ENCODE measurements at regions not wholly inside any gene's neighbourhood (a gene's known extent, or its start where the extent isn't known, plus 50 kb on each side); places are given as distances from the start of the nearest gene placed in this dataset.

- WGBS (ENCODE audit: extremely low coverage, insufficient coverage, insufficient read length): no CpG with 5 or more reads among the region's 4 CpGs
- no peak overlapping the region for H4K8ac ChIP-seq (ENCODE audit: low read depth, low read length)
Measured at GRCh38 chr21:20010691-20011200, 987.5 kb upstream of the NCAM2 start.

GRCh38 chr21:20013851-20014250 is 984.4 kb upstream of the NCAM2 start:
- Histone ChIP-seq H3K27me3 (ENCODE audit: insufficient read depth, low read length) (no peaks in the 10 kb centered on the region), H3K4me3 (ENCODE audit: low read depth, low read length) (no peak overlapping the region), H3K79me1 (ENCODE audit: low read length) (no peaks in the 10 kb centered on the region), H3K14ac (ENCODE audit: low read length) (no peak overlapping the region), H4K8ac (ENCODE audit: low read depth, low read length) (no peak overlapping the region), H2BK12ac (ENCODE audit: low read length) (no peak overlapping the region), H3K4me2 (ENCODE audit: low read length) (no peak overlapping the region), H4K12ac (ENCODE audit: low read depth, low read length) (no peak overlapping the region), H3K9me3 (ENCODE audit: insufficient read depth, low read depth, low read length) (no peaks in the 10 kb centered on the region), H3K79me2 (ENCODE audit: control insufficient read depth, insufficient read depth, low read length, poor library complexity) (no peaks in the 10 kb centered on the region), H3K27ac (ENCODE audit: low read depth, low read length) (no peak overlapping the region), H2AFZ (ENCODE audit: insufficient read depth, low read length, poor library complexity) (no peak overlapping the region), H3K4me1 (ENCODE audit: control insufficient read depth in 1 of 2, insufficient read depth in 2 of 2, low read length in 2 of 2) (no peaks in the 10 kb centered on the region), H4K91ac (ENCODE audit: low read depth, low read length) (no peak overlapping the region), H2BK120ac (ENCODE audit: insufficient read depth, low read length, poor library complexity) (no peak overlapping the region), H2BK5ac (ENCODE audit: low read depth, low read length, poor library complexity) (no peak overlapping the region), H2AK5ac (ENCODE audit: low read length) (no peak overlapping the region), H3K18ac (ENCODE audit: low read length) (no peak overlapping the region), H3K9ac (ENCODE audit: low read length) (no peak overlapping the region), H3K36me3 (ENCODE audit: control insufficient read depth in 1 of 2, insufficient read depth in 2 of 2, low read length in 2 of 2) (no peaks in the 10 kb centered on the region), H3K23ac (ENCODE audit: low read length) (no peak overlapping the region), H3K4ac (ENCODE audit: low read depth, low read length) (no peak overlapping the region)
- WGBS (ENCODE audit: extremely low coverage, insufficient coverage, insufficient read length): no CpG with 5 or more reads among the region's 1 CpG
- no peak for DNase-seq

More at GRCh38 chr21:20010691-20011200, 987.5 kb upstream of the NCAM2 start:
- Histone ChIP-seq H3K4me1 (ENCODE audit: control insufficient read depth in 1 of 2, insufficient read depth in 2 of 2, low read length in 2 of 2) (no peaks in the 10 kb centered on the region), H3K4me3 (ENCODE audit: low read depth, low read length) (no peak overlapping the region), H2AFZ (ENCODE audit: insufficient read depth, low read length, poor library complexity) (no peak overlapping the region), H3K14ac (ENCODE audit: low read length) (no peak overlapping the region), H3K27ac (ENCODE audit: low read depth, low read length) (no peak overlapping the region), H3K4ac (ENCODE audit: low read depth, low read length) (no peak overlapping the region), H2AK5ac (ENCODE audit: low read length) (no peak overlapping the region), H3K9me3 (ENCODE audit: insufficient read depth, low read depth, low read length) (no peaks in the 10 kb centered on the region), H3K36me3 (ENCODE audit: control insufficient read depth in 1 of 2, insufficient read depth in 2 of 2, low read length in 2 of 2) (no peaks in the 10 kb centered on the region), H3K18ac (ENCODE audit: low read length) (no peak overlapping the region), H4K12ac (ENCODE audit: low read depth, low read length) (no peak overlapping the region), H4K91ac (ENCODE audit: low read depth, low read length) (no peak overlapping the region), H3K79me2 (ENCODE audit: control insufficient read depth, insufficient read depth, low read length, poor library complexity) (no peaks in the 10 kb centered on the region), H3K4me2 (ENCODE audit: low read length) (no peak overlapping the region), H2BK12ac (ENCODE audit: low read length) (no peak overlapping the region), H2BK120ac (ENCODE audit: insufficient read depth, low read length, poor library complexity) (no peak overlapping the region), H3K79me1 (ENCODE audit: low read length) (no peaks in the 10 kb centered on the region), H3K9ac (ENCODE audit: low read length) (no peak overlapping the region), H2BK5ac (ENCODE audit: low read depth, low read length, poor library complexity) (no peak overlapping the region), H3K23ac (ENCODE audit: low read length) (no peak overlapping the region), H3K27me3 (ENCODE audit: insufficient read depth, low read length) (no peaks in the 10 kb centered on the region)
- no peak for DNase-seq

GRCh38 chr21:20016435-20017005 is 981.7 kb upstream of the NCAM2 start:
- DNase-seq: no peak
- Histone ChIP-seq H4K12ac (ENCODE audit: low read depth, low read length) (no peak overlapping the region), H3K4me3 (ENCODE audit: low read depth, low read length) (no peak overlapping the region), H3K23ac (ENCODE audit: low read length) (no peak overlapping the region), H2BK5ac (ENCODE audit: low read depth, low read length, poor library complexity) (no peak overlapping the region), H3K4ac (ENCODE audit: low read depth, low read length) (no peak overlapping the region), H2AFZ (ENCODE audit: insufficient read depth, low read length, poor library complexity) (no peak overlapping the region), H2AK5ac (ENCODE audit: low read length) (no peak overlapping the region), H3K27ac (ENCODE audit: low read depth, low read length) (no peak overlapping the region), H3K9me3 (ENCODE audit: insufficient read depth, low read depth, low read length) (no peaks in the 10 kb centered on the region), H2BK12ac (ENCODE audit: low read length) (no peak overlapping the region), H3K18ac (ENCODE audit: low read length) (no peak overlapping the region), H3K4me2 (ENCODE audit: low read length) (no peak overlapping the region), H3K36me3 (ENCODE audit: control insufficient read depth in 1 of 2, insufficient read depth in 2 of 2, low read length in 2 of 2) (no peaks in the 10 kb centered on the region), H3K4me1 (ENCODE audit: control insufficient read depth in 1 of 2, insufficient read depth in 2 of 2, low read length in 2 of 2) (no peaks in the 10 kb centered on the region), H3K79me1 (ENCODE audit: low read length) (no peaks in the 10 kb centered on the region), H4K91ac (ENCODE audit: low read depth, low read length) (no peak overlapping the region), H4K8ac (ENCODE audit: low read depth, low read length) (no peak overlapping the region), H3K9ac (ENCODE audit: low read length) (no peak overlapping the region), H3K27me3 (ENCODE audit: insufficient read depth, low read length) (no peaks in the 10 kb centered on the region), H2BK120ac (ENCODE audit: insufficient read depth, low read length, poor library complexity) (no peak overlapping the region), H3K79me2 (ENCODE audit: control insufficient read depth, insufficient read depth, low read length, poor library complexity) (no peaks in the 10 kb centered on the region), H3K14ac (ENCODE audit: low read length) (no peak overlapping the region)
- WGBS (ENCODE audit: extremely low coverage, insufficient coverage, insufficient read length): no CpG with 5 or more reads among the region's 8 CpGs

- no peak overlapping the region for H3K4me2 ChIP-seq (ENCODE audit: low read length)
- H3K79me2 ChIP-seq (ENCODE audit: control insufficient read depth, insufficient read depth, low read length, poor library complexity): no peaks in the 10 kb centered on the region
- no peaks in the 10 kb centered on the region for H3K4me1 ChIP-seq (ENCODE audit: control insufficient read depth in 1 of 2, insufficient read depth in 2 of 2, low read length in 2 of 2)
- no peak overlapping the region for H2BK12ac ChIP-seq (ENCODE audit: low read length)
- DNase-seq: no peak
- H3K18ac ChIP-seq (ENCODE audit: low read length): no peak overlapping the region
- H2AFZ ChIP-seq (ENCODE audit: insufficient read depth, low read length, poor library complexity): no peak overlapping the region
- no peak overlapping the region for H3K9ac ChIP-seq (ENCODE audit: low read length)
- H3K4me3 ChIP-seq (ENCODE audit: low read depth, low read length): no peak overlapping the region
- H4K8ac ChIP-seq (ENCODE audit: low read depth, low read length): no peak overlapping the region
- H2BK5ac ChIP-seq (ENCODE audit: low read depth, low read length, poor library complexity): no peak overlapping the region
- H3K4ac ChIP-seq (ENCODE audit: low read depth, low read length): no peak overlapping the region
- WGBS (ENCODE audit: extremely low coverage, insufficient coverage, insufficient read length): no CpG with 5 or more reads among the region's 6 CpGs
- no peak overlapping the region for H2AK5ac ChIP-seq (ENCODE audit: low read length)
- no peaks in the 10 kb centered on the region for H3K36me3 ChIP-seq (ENCODE audit: control insufficient read depth in 1 of 2, insufficient read depth in 2 of 2, low read length in 2 of 2)
- H3K23ac ChIP-seq (ENCODE audit: low read length): no peak overlapping the region
- H3K14ac ChIP-seq (ENCODE audit: low read length): no peak overlapping the region
- no peak overlapping the region for H4K12ac ChIP-seq (ENCODE audit: low read depth, low read length)
- H4K91ac ChIP-seq (ENCODE audit: low read depth, low read length): no peak overlapping the region
- no peak overlapping the region for H2BK120ac ChIP-seq (ENCODE audit: insufficient read depth, low read length, poor library complexity)
- no peaks in the 10 kb centered on the region for H3K79me1 ChIP-seq (ENCODE audit: low read length)
- no peaks in the 10 kb centered on the region for H3K9me3 ChIP-seq (ENCODE audit: insufficient read depth, low read depth, low read length)
- no peaks in the 10 kb centered on the region for H3K27me3 ChIP-seq (ENCODE audit: insufficient read depth, low read length)
- no peak overlapping the region for H3K27ac ChIP-seq (ENCODE audit: low read depth, low read length)
Measured at GRCh38 chr21:20020026-20020425, 978.2 kb upstream of the NCAM2 start.
